ENCODE measurements at regions not wholly inside any gene's neighbourhood (a gene's known extent, or its start where the extent isn't known, plus 50 kb on each side); places are given as distances from the start of the nearest gene placed in this dataset.

DNA sequence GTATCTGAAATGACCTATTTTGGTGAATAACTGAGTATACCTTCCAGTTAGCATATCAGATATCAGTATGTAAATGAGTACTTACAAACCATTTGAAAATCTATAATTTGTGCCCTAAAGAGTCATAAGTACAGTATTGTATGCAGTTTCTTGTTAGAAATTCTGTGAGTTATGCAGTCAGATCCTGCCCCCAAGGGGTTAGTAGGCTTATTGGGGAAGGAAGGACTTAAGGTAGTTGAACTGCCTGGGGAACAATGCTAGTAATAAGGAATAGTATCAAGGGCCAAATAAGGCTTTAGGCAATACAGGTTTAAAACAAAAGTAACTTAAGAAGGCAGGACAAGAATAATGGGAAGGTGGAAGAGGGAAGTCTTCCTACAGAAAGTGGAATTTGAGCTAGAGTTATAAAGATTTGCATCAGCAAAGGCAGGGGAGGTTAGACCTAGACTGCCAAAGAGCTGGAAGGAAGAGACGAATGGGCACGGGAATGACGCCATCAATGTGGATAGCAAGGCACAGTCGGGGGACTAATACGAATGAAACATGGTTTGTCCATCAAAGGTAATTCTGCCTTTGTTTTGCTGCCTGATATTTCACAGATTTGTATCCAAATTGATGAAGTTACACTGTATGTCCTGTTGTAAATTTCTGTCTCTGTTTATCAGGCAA lies 182.9 kb upstream of the DPYD start:
- peak; percentile 16 for DNase-seq (ENCODE audit: low read depth)

DNA sequence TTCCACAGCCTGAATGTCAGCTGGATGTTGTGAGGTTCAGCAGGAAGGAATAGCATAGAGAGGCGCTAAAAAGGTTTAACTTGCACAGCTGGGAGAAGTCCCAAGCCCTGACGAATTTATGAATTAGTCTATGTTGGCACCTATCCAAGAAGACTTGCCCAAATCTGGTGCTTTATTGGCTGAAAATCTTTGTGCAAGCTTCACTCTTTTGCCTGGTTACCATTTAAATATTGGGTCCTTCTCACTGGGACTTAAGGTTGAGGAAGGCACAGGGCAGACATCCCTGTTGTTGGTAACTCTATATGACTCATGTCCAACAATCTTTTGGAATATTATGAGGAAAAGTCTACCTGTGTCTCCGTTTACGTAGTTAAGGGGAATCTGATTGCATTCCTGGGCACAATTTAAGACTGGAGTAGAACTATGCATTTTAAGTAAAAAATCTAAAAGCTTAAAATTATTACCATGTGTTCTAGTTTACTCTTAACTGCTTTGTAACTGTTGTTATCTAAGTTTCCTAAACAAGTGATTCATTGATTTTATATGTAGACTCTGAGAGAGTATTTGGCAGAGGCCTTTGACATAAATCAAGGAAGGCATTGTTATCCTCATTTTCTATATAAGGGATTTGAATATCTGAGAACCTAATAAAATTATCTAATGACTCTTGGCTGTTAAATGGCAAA lies 181.7 kb upstream of the DPYD start:
- TF ChIP-seq, protein P1, sequence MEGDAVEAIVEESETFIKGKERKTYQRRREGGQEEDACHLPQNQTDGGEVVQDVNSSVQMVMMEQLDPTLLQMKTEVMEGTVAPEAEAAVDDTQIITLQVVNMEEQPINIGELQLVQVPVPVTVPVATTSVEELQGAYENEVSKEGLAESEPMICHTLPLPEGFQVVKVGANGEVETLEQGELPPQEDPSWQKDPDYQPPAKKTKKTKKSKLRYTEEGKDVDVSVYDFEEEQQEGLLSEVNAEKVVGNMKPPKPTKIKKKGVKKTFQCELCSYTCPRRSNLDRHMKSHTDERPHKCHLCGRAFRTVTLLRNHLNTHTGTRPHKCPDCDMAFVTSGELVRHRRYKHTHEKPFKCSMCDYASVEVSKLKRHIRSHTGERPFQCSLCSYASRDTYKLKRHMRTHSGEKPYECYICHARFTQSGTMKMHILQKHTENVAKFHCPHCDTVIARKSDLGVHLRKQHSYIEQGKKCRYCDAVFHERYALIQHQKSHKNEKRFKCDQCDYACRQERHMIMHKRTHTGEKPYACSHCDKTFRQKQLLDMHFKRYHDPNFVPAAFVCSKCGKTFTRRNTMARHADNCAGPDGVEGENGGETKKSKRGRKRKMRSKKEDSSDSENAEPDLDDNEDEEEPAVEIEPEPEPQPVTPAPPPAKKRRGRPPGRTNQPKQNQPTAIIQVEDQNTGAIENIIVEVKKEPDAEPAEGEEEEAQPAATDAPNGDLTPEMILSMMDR (conservative IDR thresholded peaks at IDR 0.05; ENCODE audit: low read length), result no peak
- peak; percentile 40 for DNase-seq (ENCODE audit: low read depth)
- H3K4me3 ChIP-seq (ENCODE audit: low read length), result no peak overlapping the region

More for the DNA sequence above, 182.9 kb upstream of the DPYD start:
- TF ChIP-seq, protein P1 (conservative IDR thresholded peaks at IDR 0.05; ENCODE audit: low read length), result peak; percentile 24; the same call in 1 of the 2 replicates
- H3K4me3 ChIP-seq (ENCODE audit: low read length), result no peak overlapping the region

DNA sequence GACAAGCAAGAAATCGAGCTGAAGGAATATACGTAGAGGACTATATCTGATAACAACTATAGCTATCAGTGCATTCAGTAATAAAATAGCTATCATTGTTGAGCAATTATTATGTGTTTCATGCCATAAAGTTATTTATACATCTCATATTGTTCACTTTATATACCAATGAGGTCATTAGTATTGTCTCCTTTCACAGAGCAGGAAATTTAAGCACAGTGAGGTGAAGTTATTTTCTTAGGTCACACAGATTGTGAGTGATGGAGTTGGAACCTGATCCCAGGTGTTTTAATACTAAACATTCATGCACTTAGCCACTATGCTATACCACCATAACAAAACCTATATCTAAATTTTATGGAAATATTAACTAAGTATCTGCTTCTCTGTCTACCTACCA lies 180.5 kb upstream of the DPYD start:
- H3K4me3 ChIP-seq (ENCODE audit: low read length), result no peak overlapping the region
- no peak for DNase-seq (ENCODE audit: low read depth)

DNA sequence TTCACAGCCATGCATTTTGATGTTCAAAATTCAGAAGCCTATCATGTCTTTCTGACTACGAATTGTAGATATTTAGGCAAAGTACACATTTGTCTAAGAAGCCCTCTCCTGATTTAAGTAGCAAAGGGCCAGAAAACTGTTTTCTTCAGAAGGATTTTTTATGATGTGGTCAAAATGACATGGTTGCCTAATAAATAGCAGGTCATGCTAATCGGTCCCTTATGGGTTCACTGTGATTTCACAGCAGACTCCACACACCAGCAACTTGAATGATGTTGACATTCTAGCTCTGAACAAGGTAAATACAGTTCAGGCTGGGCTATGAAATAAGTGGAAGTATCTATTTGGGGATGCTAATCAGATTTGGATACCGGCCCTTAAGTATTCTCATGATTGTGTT lies 178.7 kb upstream of the DPYD start:
- TF ChIP-seq, protein P1 (conservative IDR thresholded peaks at IDR 0.05; ENCODE audit: low read length), result no peak
- H3K4me3 ChIP-seq (ENCODE audit: low read length), result no peak overlapping the region

More for the DNA sequence above, 180.5 kb upstream of the DPYD start:
- TF ChIP-seq, protein P1 (conservative IDR thresholded peaks at IDR 0.05; ENCODE audit: low read length), result no peak

DNA sequence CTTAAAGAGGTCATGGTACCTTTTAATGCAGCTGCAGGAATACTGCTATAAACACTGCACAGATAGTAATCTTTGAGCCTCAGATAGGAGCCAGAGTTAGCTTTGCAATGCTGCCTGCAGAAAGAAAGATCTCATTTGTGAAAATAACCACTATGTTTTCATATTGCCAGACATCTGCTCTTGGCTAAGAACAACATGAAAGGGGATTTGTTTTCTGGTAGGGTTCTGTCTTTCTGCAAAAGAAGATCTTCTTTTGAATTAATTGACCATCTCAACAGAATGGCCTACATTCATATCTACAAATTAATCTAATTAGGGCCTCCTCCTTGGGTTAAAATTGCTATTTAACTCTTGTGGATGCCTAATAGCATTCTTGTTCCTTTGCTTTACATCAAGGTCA lies 177.6 kb upstream of the DPYD start:
- no peak for DNase-seq (ENCODE audit: low read depth)
- TF ChIP-seq, protein P1 (conservative IDR thresholded peaks at IDR 0.05; ENCODE audit: low read length), result no peak
- no peak overlapping the region for H3K4me3 ChIP-seq (ENCODE audit: low read length)

More for the DNA sequence above, 178.7 kb upstream of the DPYD start:
- DNase-seq (ENCODE audit: low read depth), result peak; percentile 88

DNA sequence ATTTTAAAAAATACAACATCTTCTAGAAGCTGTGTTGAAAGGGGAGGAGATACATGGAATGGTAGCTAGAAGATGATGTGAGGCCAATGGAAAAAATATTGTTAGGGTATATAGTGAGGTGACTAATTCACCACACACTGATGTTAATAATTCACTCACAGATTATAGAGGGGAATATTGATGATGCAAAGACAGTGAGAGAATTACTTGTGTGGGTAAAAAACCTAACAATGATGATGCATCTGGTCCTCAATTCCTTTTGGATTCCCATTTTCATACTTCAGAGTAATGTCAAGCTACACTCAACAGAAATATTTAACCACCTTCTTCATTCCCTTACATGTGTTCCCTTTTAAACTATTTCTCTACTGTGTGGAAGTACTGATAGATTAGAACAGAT lies 169.5 kb upstream of the DPYD start:
- DNase-seq (ENCODE audit: low read depth), result peak; percentile 87
- TF ChIP-seq, protein P1 (conservative IDR thresholded peaks at IDR 0.05; ENCODE audit: low read length), result no peak
- no peak overlapping the region for H3K4me3 ChIP-seq (ENCODE audit: low read length)

DNA sequence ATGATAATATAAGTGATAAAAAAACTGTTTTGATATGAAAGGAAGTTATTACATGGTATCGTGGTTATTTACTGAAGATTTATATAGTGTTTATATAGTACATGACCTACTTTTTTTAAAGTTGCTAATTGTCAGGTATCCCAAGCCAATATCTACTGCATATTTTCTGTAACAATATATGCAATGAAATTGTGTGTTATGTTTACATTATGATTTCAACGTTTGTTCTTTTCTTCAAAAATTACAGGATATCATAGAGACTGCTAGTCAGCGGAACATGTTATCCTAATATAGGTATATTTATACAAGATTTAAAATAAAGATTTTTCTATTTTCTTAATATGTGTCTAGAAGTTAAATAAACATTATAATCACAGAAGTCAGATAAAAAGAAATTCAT lies 167.5 kb upstream of the DPYD start:
- no peak overlapping the region for H3K4me3 ChIP-seq (ENCODE audit: low read length)
- TF ChIP-seq, protein P1 (conservative IDR thresholded peaks at IDR 0.05; ENCODE audit: low read length), result no peak

More for the DNA sequence above, 167.5 kb upstream of the DPYD start:
- DNase-seq (ENCODE audit: low read depth), result no peak

Measured in AG10803 (cell line).